PC-9 (cell line): ENCODE measurements at regions not wholly inside any gene's neighbourhood (a gene's known extent, or its start where the extent isn't known, plus 50 kb on each side); places are given as distances from the start of the nearest gene placed in this dataset.

ENCODE experiments used
- EZH2 ChIP-seq: fragments of 200-600 bp; sonication (generic); IDR thresholded peaks from 2 replicates; pipeline ENCODE4 v1.8.0; 2017; ENCODE audit warnings: antibody characterized with exemption, low read depth
- TF ChIP-seq, protein P1 (sequence below): fragments of 200-600 bp; sonication (generic); conservative IDR thresholded peaks from 2 replicates; pipeline ENCODE4 v1.6.1; 2017; ENCODE audit warnings: mixed run types, antibody characterized with exemption, mild to moderate bottlenecking, moderate library complexity

DNA sequence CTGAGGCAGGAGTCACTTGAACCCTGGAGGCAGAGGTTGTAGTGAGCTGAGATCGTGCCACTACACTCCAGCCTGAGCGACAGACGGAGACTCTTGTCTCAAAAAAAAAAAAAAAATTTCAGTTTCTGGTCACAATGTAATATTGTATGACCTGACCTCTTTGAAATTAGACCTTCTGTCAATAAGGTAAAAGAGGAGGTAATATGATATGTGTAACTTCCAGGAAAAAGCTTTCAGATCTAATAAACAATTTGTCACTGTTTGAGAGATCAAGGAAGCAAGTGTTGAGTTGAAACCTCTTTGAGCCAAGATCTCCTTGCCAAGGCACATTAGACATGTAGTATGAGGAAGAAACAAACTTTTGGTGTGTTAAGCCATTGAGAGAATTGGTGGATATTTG lies 101.7 kb upstream of the ATF7IP start:
- TF ChIP-seq, protein P1, sequence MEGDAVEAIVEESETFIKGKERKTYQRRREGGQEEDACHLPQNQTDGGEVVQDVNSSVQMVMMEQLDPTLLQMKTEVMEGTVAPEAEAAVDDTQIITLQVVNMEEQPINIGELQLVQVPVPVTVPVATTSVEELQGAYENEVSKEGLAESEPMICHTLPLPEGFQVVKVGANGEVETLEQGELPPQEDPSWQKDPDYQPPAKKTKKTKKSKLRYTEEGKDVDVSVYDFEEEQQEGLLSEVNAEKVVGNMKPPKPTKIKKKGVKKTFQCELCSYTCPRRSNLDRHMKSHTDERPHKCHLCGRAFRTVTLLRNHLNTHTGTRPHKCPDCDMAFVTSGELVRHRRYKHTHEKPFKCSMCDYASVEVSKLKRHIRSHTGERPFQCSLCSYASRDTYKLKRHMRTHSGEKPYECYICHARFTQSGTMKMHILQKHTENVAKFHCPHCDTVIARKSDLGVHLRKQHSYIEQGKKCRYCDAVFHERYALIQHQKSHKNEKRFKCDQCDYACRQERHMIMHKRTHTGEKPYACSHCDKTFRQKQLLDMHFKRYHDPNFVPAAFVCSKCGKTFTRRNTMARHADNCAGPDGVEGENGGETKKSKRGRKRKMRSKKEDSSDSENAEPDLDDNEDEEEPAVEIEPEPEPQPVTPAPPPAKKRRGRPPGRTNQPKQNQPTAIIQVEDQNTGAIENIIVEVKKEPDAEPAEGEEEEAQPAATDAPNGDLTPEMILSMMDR: no peak
- TF ChIP-seq EZH2: no peak
